Keratinocyte (primary cell): ENCODE measurements at regions not wholly inside any gene's neighbourhood (a gene's known extent, or its start where the extent isn't known, plus 50 kb on each side); places are given as distances from the start of the nearest gene placed in this dataset.

Experiments
- DNase-seq: peaks from one replicate; pipeline ENCODE4 v3.0.0-alpha.2; 2011; ENCODE audit warnings: low read depth, missing footprints, low spot score
- FAIRE-seq: peaks from 2 replicates; lab custom pipeline; 2011; peaks lifted over from hg19 to GRCh38; lab: Jason Lieb, UNC
- H2AFZ ChIP-seq: 2 replicates; pipeline ENCODE4 v1.6.0; 2012; ENCODE audit warnings: low read length, control low read depth, inconsistent platforms; ENCODE audit not compliant: control insufficient read depth
- H3K27ac ChIP-seq: 2 replicates; pipeline ENCODE4 v1.5.1; 2011; ENCODE audit warnings: low read length; ENCODE audit not compliant: control insufficient read depth, insufficient read depth
- H3K27me3 ChIP-seq: 3 replicates; pipeline ENCODE4 v1.6.0; 2011; ENCODE audit warnings: low read length; ENCODE audit not compliant: control insufficient read depth, insufficient read depth; ENCODE audit errors: extremely low read depth
- H3K36me3 ChIP-seq, 2 experiments: 2 replicates in 1 of 2; 3 replicates in 1 of 2; pipeline ENCODE4 v1.5.1; 2011; ENCODE audit warnings: low read length in 2 of 2, mild to moderate bottlenecking in 1 of 2; ENCODE audit not compliant: control insufficient read depth in 2 of 2, insufficient read depth in 2 of 2; ENCODE audit errors: extremely low read depth in 1 of 2
- H3K4me1 ChIP-seq: 3 replicates; pipeline ENCODE4 v1.5.1; 2011; ENCODE audit warnings: low read length; ENCODE audit not compliant: control insufficient read depth, insufficient read depth; ENCODE audit errors: extremely low read depth
- H3K4me2 ChIP-seq: 3 replicates; pipeline ENCODE4 v1.6.0; 2011; ENCODE audit warnings: low read depth, low read length; ENCODE audit not compliant: control insufficient read depth, insufficient read depth; ENCODE audit errors: extremely low read depth
- H3K4me3 ChIP-seq, 3 experiments: fragments of 200-600 bp in 1 of 3; sonication (generic) in 1 of 3; 2 replicates in 2 of 3; 3 replicates in 1 of 3; pipeline ENCODE4 v1.5.1; 2011 to 2016; ENCODE audit warnings: low read length in 3 of 3, mild to moderate bottlenecking in 3 of 3, control low read depth in 2 of 3, inconsistent platforms in 1 of 3, low read depth in 1 of 3, mixed read lengths in 1 of 3, mixed run types in 1 of 3, moderate library complexity in 1 of 3; ENCODE audit not compliant: control insufficient read depth in 2 of 3, insufficient read depth in 2 of 3; ENCODE audit errors: extremely low read depth in 1 of 3
- H3K79me2 ChIP-seq: 2 replicates; pipeline ENCODE4 v1.6.0; 2012; ENCODE audit warnings: low read length; ENCODE audit not compliant: control insufficient read depth, insufficient read depth
- H3K9ac ChIP-seq: 3 replicates; pipeline ENCODE4 v1.6.0; 2011; ENCODE audit warnings: low read length; ENCODE audit not compliant: control insufficient read depth, insufficient read depth; ENCODE audit errors: extremely low read depth
- H3K9me1 ChIP-seq: 3 replicates; pipeline ENCODE4 v1.6.0; 2011; ENCODE audit warnings: low read length; ENCODE audit not compliant: control insufficient read depth, insufficient read depth; ENCODE audit errors: extremely low read depth
- H3K9me3 ChIP-seq: 2 replicates; pipeline ENCODE4 v1.5.1; 2012; ENCODE audit warnings: low read depth, low read length; ENCODE audit not compliant: control insufficient read depth
- H4K20me1 ChIP-seq: 3 replicates; pipeline ENCODE4 v1.6.0; 2011; ENCODE audit warnings: low read length; ENCODE audit not compliant: control insufficient read depth, insufficient read depth; ENCODE audit errors: extremely low read depth
- CTCF ChIP-seq, 3 experiments: IDR thresholded peaks in 1 of 3; conservative IDR thresholded peaks in 1 of 3; optimal IDR thresholded peaks in 1 of 3; 2 replicates in 2 of 3; 3 replicates in 1 of 3; pipeline versions ENCODE3 to v1.5.1; 2011; ENCODE audit warnings: low read length in 3 of 3, mild to moderate bottlenecking in 3 of 3, moderate library complexity in 2 of 3, control low read depth in 1 of 3, inconsistent platforms in 1 of 3; ENCODE audit not compliant: insufficient read depth in 2 of 3; ENCODE audit errors: extremely low read depth in 1 of 3
- EZH2 ChIP-seq: IDR thresholded peaks from one replicate; pipeline ENCODE4 v1.6.1; 2012; ENCODE audit warnings: inconsistent platforms, mild to moderate bottlenecking, low read length, moderate library complexity
- dilution Hi-C: fragments of 300-500 bp; cut with MboI; formaldehyde crosslinking; loops from one replicate; pipeline ENCODE4 v1.7.0; 2020; ENCODE audit warnings: low sequenced_read_pairs; ENCODE audit not compliant: extremely low pct_ligation_motif_present

DNA sequence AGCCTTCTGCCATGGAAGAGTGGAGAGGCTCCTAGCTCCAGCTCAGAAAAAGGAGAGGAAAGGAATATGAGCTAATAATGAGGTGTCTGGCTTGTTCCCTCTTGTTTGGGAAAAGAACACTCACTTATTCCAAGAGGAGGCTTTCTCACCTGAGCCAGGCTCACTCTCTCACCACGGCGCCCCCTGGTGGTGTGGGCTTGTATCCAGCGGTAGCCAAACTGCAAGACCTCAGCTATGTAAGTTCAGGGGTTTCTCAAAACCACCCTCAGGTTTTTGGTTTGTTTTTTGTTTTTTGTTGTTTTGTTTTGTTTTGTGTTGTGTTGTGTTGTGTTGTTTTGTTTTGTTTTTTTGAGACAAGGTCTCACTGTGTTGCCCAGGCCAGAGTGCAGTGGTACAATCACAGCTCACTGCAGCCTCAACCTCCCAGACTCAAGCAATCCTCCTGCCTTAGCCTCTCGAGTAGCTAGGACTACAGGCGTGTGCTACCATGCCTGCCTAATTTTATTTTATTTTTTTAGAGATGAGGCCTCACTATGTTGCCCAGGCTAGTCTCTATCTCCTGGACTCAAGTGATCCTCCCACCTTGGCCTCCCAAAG, 124.0 kb downstream of the TMEM130 start:
- DNase-seq, result no peak
- no peak for FAIRE-seq
- no peak for TF ChIP-seq EZH2
- peak; percentile 57 to 82 (median 71) for TF ChIP-seq CTCF (optimal IDR thresholded peaks at IDR 0.05 in 1 of 3, IDR thresholded peaks at IDR 0.05 in 1 of 3, conservative IDR thresholded peaks at IDR 0.05 in 1 of 3; ENCODE audit: extremely low read depth in 1 of 3, insufficient read depth in 2 of 3, low read length in 3 of 3)
- Histone ChIP-seq H3K4me1 (no peaks in the 10 kb centered on the region), H3K4me2 (no peak overlapping the region), H3K27me3 (no peaks in the 10 kb centered on the region), H4K20me1 (no peaks in the 10 kb centered on the region), H3K4me3 (no peak overlapping the region), H3K9me1 (no peaks in the 10 kb centered on the region), H3K9ac (no peak overlapping the region), H2AFZ (no peak overlapping the region), H3K79me2 (no peaks in the 10 kb centered on the region), H3K36me3 (no peaks in the 10 kb centered on the region), H3K9me3 (no peaks in the 10 kb centered on the region), H3K27ac (no peak overlapping the region)
- dilution Hi-C loops, result no loop called here

DNA sequence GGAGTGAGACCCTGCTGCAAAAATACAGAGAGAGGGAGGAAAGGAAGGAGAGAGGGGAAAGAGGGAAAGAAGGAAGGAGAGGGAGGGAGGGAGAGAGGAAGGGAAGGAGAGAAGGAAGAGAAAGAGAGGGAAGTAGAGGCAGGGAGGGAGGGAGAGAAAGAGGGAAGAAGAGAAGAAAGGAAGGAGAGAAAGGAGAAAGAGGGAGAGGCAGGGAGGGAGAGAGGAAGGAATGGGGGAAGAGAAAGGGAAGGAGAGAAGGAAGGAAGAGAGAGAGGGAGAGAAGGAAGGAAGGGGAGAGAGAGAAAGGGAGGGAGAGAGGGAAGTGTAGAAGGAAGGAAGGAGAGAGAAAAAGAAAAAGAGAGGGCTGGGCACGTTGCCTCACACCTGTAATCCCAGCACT, 121.7 kb downstream of the TMEM130 start:
- no peaks in the 10 kb centered on the region for H4K20me1 ChIP-seq
- no peaks in the 10 kb centered on the region for H3K9me3 ChIP-seq
- DNase-seq (no peak), FAIRE-seq (no peak)
- H3K27me3 ChIP-seq, result no peaks in the 10 kb centered on the region
- no peaks in the 10 kb centered on the region for H3K79me2 ChIP-seq
- no peak overlapping the region for H2AFZ ChIP-seq
- H3K9me1 ChIP-seq, result no peaks in the 10 kb centered on the region
- H3K4me1 ChIP-seq, result no peaks in the 10 kb centered on the region
- H3K27ac ChIP-seq, result no peak overlapping the region
- H3K9ac ChIP-seq, result no peak overlapping the region
- TF ChIP-seq EZH2 (no peak), CTCF (optimal IDR thresholded peaks at IDR 0.05 in 1 of 3, IDR thresholded peaks at IDR 0.05 in 1 of 3, conservative IDR thresholded peaks at IDR 0.05 in 1 of 3; ENCODE audit: extremely low read depth in 1 of 3, insufficient read depth in 2 of 3, low read length in 3 of 3) (no peak)
- dilution Hi-C loops, result no loop called here
- no peak overlapping the region for H3K4me3 ChIP-seq
- no peaks in the 10 kb centered on the region for H3K36me3 ChIP-seq
- no peak overlapping the region for H3K4me2 ChIP-seq
